Activated T-helper 17 cell treated with anti-CD3 and anti-CD28 coated beads, Interleukin-2, amount 50 U/mL, for 72 hours (primary cell): ENCODE measurements at regions not wholly inside any gene's neighbourhood (a gene's known extent, or its start where the extent isn't known, plus 50 kb on each side); places are given as distances from the start of the nearest gene placed in this dataset.

ENCODE experiments used
- ATAC-seq: fragments of 150-1000 bp; cut with Tn5 transposase; replicated peaks from 2 replicates; pipeline ENCODE4 v1.10.0; 2021; ENCODE audit warnings: mild to moderate bottlenecking, moderate library complexity
- H3K27ac Mint-ChIP-seq: one replicate; pipeline ENCODE4 v1.8.0; 2022; ENCODE audit warnings: mixed read lengths
- H3K27me3 Mint-ChIP-seq: one replicate; pipeline ENCODE4 v1.8.0; 2022; ENCODE audit warnings: mixed read lengths
- H3K36me3 Mint-ChIP-seq: one replicate; pipeline ENCODE4 v1.8.0; 2022; ENCODE audit warnings: low read depth, mild to moderate bottlenecking, mixed read lengths
- H3K4me1 Mint-ChIP-seq: one replicate; pipeline ENCODE4 v1.8.0; 2022; ENCODE audit warnings: mixed read lengths
- H3K4me3 Mint-ChIP-seq: one replicate; pipeline ENCODE4 v1.8.0; 2022; ENCODE audit warnings: mild to moderate bottlenecking, mixed read lengths
- H3K9me3 Mint-ChIP-seq: one replicate; pipeline ENCODE4 v1.8.0; 2022; ENCODE audit warnings: mixed read lengths

DNA sequence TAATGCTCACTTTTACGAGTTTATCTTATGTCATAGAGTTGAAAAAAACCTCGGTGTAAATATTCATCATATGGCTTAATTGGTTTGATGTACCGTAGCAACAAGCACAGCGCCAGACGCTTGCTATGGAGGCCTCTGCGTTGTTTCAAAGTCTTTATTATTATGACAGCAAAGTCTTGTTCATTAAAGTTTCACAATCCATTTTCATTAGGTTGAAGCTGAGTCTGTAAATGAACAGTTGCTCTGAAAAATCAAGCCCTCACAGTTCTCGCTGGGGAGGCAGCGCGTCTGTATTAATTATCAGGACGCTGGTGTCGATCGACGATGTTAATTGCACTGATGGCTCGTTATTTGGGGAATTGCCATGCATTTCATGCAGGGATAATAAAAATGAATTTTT, 185.6 kb downstream of the INSC start:
- H3K36me3 Mint-ChIP-seq, result no peaks in the 10 kb centered on the region
- no peaks in the 10 kb centered on the region for H3K4me1 Mint-ChIP-seq
- peaks cover 5% of the 10 kb centered on the region for H3K9me3 Mint-ChIP-seq
- no peak for ATAC-seq
- H3K27ac Mint-ChIP-seq, result no peak overlapping the region
- H3K27me3 Mint-ChIP-seq, result no peaks in the 10 kb centered on the region
- no peak overlapping the region for H3K4me3 Mint-ChIP-seq

DNA sequence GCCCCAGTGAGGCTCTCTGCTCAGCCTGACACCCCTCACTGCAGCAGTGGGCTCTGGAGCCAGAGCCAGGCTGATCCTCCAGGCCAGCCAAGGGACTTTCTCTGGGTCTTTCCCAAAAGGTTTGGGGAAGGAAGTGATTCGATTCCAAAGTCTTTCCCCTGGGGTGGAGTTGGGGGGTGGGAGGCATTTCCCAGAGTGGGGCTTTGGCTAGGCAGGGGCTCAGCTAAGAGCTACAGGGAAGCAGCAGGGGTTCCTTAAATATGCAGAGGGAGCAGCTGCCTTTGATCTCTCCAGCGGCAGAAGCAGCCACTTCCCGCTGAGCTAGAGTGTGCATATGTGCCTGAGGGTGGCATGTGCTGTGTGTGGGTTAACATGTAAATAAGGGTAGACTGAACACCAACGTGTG, 192.9 kb downstream of the INSC start:
- Mint-ChIP-seq H3K9me3 (peaks cover 5% of the 10 kb centered on the region), H3K4me1 (no peaks in the 10 kb centered on the region), H3K27me3 (peaks cover 7% of the 10 kb centered on the region), H3K4me3 (no peak overlapping the region), H3K27ac (no peak overlapping the region), H3K36me3 (no peaks in the 10 kb centered on the region)
- ATAC-seq, result no peak

DNA sequence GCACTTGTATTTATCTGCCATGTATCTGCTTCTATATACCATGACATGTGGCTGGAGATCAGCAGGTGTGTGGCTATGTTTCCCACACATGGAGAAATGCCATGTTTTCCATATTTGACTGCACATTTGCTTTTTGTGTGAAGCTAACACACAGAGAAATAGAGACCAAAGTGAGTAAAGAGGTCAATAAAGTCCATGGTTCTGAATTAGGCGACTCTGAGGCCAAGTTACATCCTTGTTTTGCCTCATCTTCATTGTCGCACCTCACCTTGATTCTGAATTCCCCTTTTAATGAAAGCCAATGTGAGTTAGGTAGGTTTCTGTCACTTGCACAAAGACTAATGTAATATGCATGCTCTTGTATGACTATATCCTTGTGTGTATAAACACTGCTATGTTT, 194.1 kb downstream of the INSC start:
- Mint-ChIP-seq H3K27me3 (peaks cover 7% of the 10 kb centered on the region), H3K36me3 (no peaks in the 10 kb centered on the region), H3K27ac (no peak overlapping the region), H3K4me1 (no peaks in the 10 kb centered on the region), H3K4me3 (no peak overlapping the region), H3K9me3 (peaks cover 3% of the 10 kb centered on the region)
- no peak for ATAC-seq

DNA sequence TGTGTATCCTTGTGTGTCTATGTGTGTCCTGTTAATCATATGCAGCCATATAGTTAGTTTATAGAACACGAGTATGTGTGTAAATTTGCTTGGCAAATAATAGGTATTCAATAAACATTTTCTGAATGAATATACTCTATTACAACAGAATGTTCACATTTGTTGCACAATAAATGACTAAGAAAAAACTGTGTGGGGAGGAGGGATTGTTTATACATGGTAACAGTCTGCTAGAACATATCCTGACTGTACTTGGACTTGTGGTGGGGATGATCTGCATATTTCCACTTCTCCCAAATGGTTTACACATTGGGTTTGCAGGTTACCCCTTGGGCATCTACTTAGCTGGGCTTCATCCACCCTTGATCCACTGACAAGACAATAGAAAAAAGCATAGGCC, 194.6 kb downstream of the INSC start:
- ATAC-seq, result no peak
- H3K27ac Mint-ChIP-seq, result no peak overlapping the region
- no peak overlapping the region for H3K4me3 Mint-ChIP-seq
- no peaks in the 10 kb centered on the region for H3K36me3 Mint-ChIP-seq
- H3K27me3 Mint-ChIP-seq, result peaks cover 7% of the 10 kb centered on the region
- no peaks in the 10 kb centered on the region for H3K4me1 Mint-ChIP-seq
- H3K9me3 Mint-ChIP-seq, result no peaks in the 10 kb centered on the region

DNA sequence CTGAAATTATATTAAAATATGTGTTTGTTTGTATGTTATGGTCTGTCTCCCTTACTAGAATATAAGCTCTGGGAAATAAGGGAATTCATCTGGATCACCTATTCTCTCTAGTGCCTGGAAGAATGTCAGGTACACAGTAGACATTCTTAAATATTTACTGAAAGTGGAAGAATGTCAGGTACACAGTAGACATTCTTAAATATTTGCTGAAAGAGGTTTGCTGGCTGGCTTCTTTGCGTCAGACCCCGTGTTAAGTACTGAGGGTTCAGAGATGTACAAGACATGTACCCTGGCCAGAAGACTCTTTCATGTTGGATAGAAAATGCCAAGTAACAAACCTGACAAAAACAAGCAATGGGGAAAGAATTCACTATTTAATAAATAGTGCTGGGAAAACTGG, 199.1 kb downstream of the INSC start:
- no peak for ATAC-seq
- no peak overlapping the region for H3K27ac Mint-ChIP-seq
- no peaks in the 10 kb centered on the region for H3K36me3 Mint-ChIP-seq
- H3K27me3 Mint-ChIP-seq, result peaks cover 7% of the 10 kb centered on the region
- no peak overlapping the region for H3K4me3 Mint-ChIP-seq
- H3K4me1 Mint-ChIP-seq, result no peaks in the 10 kb centered on the region
- peaks cover 4% of the 10 kb centered on the region for H3K9me3 Mint-ChIP-seq

DNA sequence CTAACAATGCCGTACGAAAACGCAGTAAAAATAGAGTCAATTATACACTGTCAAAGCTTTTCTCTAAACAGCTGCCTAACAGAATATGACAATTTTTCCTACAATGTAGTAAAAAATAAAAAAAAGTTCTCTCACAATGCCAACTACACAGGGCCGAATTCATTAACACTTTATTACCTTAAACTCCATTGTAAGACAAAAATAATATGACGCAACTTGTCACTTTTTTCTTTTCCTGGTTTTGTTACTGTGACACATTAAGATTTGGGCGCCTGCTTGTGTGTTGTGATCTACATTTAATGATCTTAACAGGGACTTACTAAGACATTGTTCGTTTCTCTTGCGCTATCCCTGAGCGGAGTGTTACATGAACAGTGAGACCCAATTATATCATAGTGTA, 204.1 kb downstream of the INSC start:
- Mint-ChIP-seq H3K27me3 (no peaks in the 10 kb centered on the region), H3K9me3 (peaks cover 4% of the 10 kb centered on the region), H3K4me3 (no peak overlapping the region), H3K36me3 (no peaks in the 10 kb centered on the region), H3K27ac (no peak overlapping the region), H3K4me1 (no peaks in the 10 kb centered on the region)
- no peak for ATAC-seq

DNA sequence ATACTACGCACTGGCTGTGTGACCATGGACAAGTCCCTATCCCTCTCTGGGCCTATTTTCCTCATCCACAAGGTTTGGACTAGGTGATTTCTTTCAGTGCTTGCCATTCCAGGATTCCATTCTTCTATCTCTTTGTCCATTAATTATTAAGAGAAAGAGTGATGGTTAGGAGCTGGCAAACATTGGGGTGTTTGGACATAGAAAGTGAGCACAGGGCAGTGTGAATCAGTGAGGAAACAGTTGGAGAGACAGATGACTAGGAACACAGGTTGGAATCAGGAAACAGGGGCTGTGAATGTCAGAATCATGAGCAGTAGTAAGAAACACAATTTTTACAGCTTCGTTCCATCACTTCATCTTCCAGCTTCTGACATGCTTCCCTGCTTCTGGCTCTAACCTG, 211.8 kb downstream of the INSC start:
- H3K4me3 Mint-ChIP-seq, result no peak overlapping the region
- no peak for ATAC-seq
- H3K27ac Mint-ChIP-seq, result no peak overlapping the region
- no peaks in the 10 kb centered on the region for H3K36me3 Mint-ChIP-seq
- peaks cover 3% of the 10 kb centered on the region for H3K27me3 Mint-ChIP-seq
- H3K4me1 Mint-ChIP-seq, result no peaks in the 10 kb centered on the region
- no peaks in the 10 kb centered on the region for H3K9me3 Mint-ChIP-seq

DNA sequence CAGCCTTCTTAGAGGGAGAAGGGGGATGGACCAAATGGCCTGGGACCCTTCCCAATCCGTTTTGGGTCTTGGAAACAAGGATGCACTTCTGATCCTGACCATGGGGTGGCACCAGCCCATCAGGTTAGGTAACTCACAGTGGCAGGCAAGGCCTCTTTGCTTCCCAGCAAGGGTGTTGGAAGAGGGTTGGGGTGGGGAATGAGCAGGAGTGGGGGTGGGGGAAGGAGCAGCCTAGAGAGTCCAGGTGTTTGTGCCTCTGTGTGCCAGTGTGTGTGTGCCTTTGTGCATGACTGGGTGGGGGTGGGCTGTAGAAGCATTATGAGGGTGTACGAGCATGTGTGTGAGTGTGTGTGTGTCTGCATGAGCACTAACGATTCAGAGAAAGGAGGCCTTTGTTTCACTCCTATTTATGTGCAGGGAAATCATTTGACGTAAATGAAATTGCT, 213.1 kb downstream of the INSC start:
- no peak overlapping the region for H3K4me3 Mint-ChIP-seq
- no peaks in the 10 kb centered on the region for H3K9me3 Mint-ChIP-seq
- peaks cover 3% of the 10 kb centered on the region for H3K27me3 Mint-ChIP-seq
- H3K36me3 Mint-ChIP-seq, result no peaks in the 10 kb centered on the region
- H3K4me1 Mint-ChIP-seq, result no peaks in the 10 kb centered on the region
- no peak overlapping the region for H3K27ac Mint-ChIP-seq
- no peak for ATAC-seq

DNA sequence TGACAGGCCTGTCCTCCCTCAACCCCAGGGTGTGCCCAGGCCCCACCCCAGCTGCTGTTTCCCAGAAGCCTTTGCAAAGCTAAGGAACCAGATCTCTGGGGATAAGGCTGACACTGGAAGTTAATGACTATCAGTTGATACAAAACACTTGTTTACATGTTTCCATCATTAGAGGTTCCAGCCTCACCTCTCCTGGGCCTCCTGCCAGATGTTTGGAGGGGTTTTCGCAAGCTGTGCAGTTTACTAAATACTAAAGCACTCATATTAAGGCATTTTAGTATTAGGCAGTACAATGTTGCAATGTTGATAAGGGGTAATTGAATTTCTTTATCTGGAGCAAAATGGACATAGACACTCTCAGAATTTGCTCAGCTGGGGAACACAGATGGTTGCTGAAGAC, 218.7 kb downstream of the INSC start:
- peaks cover 6% of the 10 kb centered on the region for H3K27me3 Mint-ChIP-seq

DNA sequence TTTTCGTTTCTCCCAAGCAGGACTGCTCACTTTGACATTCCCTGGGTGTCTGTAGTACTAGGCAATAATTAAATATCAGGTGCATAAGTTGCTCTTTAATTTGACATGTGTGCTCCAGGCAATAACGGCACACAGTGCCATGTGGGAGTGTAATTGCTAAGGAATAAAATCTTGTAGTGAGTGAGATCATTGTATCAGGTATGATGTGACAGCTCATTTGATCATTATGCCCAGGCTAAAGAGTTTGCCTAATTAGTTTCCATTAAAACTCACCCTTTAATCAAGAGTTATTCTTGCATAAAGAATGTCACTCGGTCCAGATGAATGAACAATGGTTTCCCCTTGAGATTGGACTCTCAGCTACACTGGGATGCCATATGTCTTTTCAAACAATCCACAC, 220.0 kb downstream of the INSC start:
- no peaks in the 10 kb centered on the region for H3K36me3 Mint-ChIP-seq
- no peak overlapping the region for H3K4me3 Mint-ChIP-seq
- ATAC-seq, result no peak
- H3K27me3 Mint-ChIP-seq, result peaks cover 6% of the 10 kb centered on the region
- no peaks in the 10 kb centered on the region for H3K4me1 Mint-ChIP-seq
- H3K9me3 Mint-ChIP-seq, result no peaks in the 10 kb centered on the region
- H3K27ac Mint-ChIP-seq, result no peak overlapping the region

More for the DNA sequence above, 218.7 kb downstream of the INSC start:
- ATAC-seq, result no peak
- Mint-ChIP-seq H3K36me3 (no peaks in the 10 kb centered on the region), H3K4me3 (no peak overlapping the region), H3K9me3 (no peaks in the 10 kb centered on the region), H3K27ac (no peak overlapping the region), H3K4me1 (no peaks in the 10 kb centered on the region)

DNA sequence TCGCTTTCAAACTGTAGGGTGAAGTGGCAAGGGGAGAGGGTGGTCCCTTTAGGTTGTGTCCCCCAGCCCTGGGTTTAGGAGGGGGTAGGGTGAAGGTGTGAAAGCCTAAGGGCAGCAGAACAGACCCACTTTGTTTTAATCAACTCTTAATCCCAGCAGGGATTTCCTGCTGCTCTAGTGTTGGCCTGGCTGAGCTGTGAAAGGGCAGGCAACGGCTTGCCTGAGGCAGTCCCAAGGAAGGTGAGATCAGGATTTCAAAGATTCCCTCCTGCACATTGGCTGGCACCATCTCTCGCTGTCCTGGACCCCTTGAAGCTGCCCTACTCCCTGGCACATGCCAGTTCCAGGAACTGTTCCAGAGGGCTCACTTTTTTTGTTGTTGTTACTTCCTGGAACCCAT, 221.3 kb downstream of the INSC start:
- Mint-ChIP-seq H3K4me1 (no peaks in the 10 kb centered on the region), H3K27me3 (peaks cover 16% of the 10 kb centered on the region), H3K27ac (no peak overlapping the region), H3K36me3 (no peaks in the 10 kb centered on the region), H3K4me3 (no peak overlapping the region), H3K9me3 (no peaks in the 10 kb centered on the region)
- no peak for ATAC-seq

DNA sequence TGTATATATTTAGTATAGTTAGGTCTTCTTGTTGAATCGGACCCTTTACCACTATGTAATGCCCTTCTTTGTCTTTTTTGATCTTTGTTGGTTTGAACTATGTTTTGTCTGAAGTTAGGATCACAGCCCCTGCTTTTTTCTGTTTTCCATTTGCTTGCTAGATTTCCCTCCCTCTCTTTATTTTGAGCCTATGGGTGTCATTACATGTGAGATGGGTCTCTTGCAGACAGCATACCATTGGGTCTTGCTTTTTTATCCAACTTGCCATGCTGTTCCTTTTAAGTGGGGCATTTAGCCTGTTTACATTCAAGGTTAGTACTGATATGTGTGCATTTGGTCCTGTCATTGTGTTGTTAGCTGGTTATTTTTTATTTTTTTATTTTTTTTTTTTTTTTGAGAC, 224.6 kb downstream of the INSC start:
- no peak for ATAC-seq
- Mint-ChIP-seq H3K27ac (no peak overlapping the region), H3K27me3 (peaks cover 22% of the 10 kb centered on the region), H3K4me3 (no peak overlapping the region), H3K4me1 (no peaks in the 10 kb centered on the region), H3K36me3 (no peaks in the 10 kb centered on the region), H3K9me3 (no peaks in the 10 kb centered on the region)

DNA sequence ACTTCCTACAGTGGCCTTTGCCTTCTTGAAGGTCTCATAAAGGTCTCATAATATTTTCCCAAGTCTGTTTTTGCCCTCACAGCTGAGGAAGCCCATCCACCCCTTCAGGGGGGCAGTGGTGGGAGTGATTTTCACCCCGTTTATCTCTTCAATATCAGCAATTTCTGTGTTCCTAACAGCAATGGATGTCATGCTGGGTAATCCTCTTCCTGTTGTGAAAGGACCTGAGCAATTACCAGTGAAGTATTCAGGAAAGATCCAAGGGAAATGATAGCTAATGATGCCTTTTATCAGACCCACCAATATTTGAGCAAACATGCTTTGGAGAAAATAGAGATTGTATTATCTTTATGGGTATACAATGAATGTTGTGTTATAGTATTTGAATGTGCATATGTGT, 226.9 kb downstream of the INSC start:
- no peak overlapping the region for H3K4me3 Mint-ChIP-seq
- H3K27me3 Mint-ChIP-seq, result peaks cover 25% of the 10 kb centered on the region
- no peaks in the 10 kb centered on the region for H3K9me3 Mint-ChIP-seq
- no peak overlapping the region for H3K27ac Mint-ChIP-seq
- ATAC-seq, result no peak
- H3K4me1 Mint-ChIP-seq, result no peaks in the 10 kb centered on the region
- no peaks in the 10 kb centered on the region for H3K36me3 Mint-ChIP-seq

DNA sequence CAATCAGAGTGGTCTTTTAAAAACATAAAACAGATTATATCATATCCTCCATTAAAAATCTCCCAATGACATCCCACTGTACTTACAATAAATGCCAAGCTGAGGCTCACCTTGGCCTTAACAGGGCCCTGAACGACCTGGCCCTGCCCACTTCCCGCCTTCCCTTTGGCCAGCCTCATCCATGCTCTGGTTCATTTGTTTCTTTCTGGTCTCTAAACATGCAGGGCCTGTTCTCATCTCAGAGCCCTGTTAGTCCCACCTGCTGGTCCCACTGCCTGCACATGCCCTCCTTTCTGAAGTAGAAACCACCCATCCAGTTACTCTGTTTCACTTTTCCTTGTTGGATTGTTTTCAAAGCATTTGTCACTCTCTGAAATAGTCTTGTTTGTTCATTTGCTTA, 227.4 kb downstream of the INSC start:
- ATAC-seq, result no peak
- no peaks in the 10 kb centered on the region for H3K4me1 Mint-ChIP-seq
- no peak overlapping the region for H3K4me3 Mint-ChIP-seq
- H3K9me3 Mint-ChIP-seq, result no peaks in the 10 kb centered on the region
- H3K27me3 Mint-ChIP-seq, result peaks cover 21% of the 10 kb centered on the region
- no peak overlapping the region for H3K27ac Mint-ChIP-seq
- H3K36me3 Mint-ChIP-seq, result no peaks in the 10 kb centered on the region

DNA sequence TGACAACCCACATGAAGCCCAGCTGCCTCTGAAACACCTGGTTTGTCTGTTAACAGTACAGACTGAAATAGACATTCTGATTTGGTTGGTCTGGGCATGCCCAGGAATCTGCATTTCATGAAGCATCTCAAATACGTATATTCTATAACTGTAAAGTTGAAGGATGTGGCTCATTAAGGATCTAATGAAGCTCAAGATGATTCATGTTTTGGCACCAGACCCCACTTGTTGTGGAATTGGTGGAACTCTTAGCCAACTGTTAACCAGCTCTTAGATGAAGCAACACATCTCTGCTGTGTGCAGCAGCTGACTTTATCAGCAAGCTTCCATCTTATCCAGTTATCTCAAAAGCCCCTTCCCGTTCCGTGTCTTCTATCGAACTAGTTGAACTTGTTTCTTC, 232.2 kb downstream of the INSC start:
- H3K4me1 Mint-ChIP-seq, result no peaks in the 10 kb centered on the region
- peaks cover 9% of the 10 kb centered on the region for H3K27me3 Mint-ChIP-seq
- no peak for ATAC-seq
- H3K4me3 Mint-ChIP-seq, result no peak overlapping the region
- no peaks in the 10 kb centered on the region for H3K9me3 Mint-ChIP-seq
- no peaks in the 10 kb centered on the region for H3K36me3 Mint-ChIP-seq
- H3K27ac Mint-ChIP-seq, result no peak overlapping the region

DNA sequence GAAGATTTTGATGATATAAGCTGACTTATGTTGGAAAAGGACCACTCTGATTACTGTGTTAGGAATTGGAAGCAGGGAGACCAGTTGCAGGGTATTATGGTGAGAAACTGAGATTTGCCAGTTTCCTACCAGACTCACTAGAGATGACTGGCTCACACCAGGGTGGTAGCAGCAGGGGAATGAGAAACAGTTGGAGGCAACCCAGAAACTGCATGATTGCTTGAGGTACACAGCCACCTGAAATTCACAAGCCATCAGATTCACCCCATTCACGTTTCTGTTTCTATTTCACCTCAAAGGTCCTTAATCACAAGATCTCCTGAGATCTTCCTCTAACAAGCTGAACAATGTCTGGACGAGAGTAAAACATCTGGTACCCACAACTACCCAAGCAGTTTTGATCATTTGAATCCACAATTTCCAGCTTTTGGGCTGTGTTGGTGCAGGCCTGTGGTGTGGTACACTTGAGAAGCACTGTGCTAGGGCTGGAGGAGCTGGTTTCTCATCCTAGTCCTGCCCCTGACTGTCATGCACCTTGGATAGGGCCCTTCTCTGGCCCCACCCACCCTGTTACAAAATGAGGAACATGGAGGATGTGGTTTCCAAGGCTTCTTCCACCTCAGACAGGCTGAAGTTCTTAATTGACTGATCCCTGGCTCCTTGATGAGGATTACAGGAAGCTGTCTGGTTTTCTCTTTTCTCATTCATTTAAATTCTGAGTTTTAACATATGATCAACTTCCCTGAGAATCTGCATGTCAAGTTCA, 233.4 kb downstream of the INSC start:
- no peak for ATAC-seq
- Mint-ChIP-seq H3K9me3 (no peaks in the 10 kb centered on the region), H3K36me3 (no peaks in the 10 kb centered on the region), H3K27me3 (peaks cover 3% of the 10 kb centered on the region), H3K27ac (no peak overlapping the region), H3K4me3 (no peak overlapping the region), H3K4me1 (no peaks in the 10 kb centered on the region)
